Activated naive CD4-positive, alpha-beta T cell treated with anti-CD3 and anti-CD28 coated beads for 36 hours (primary cell): ENCODE measurements at regions not wholly inside any gene's neighbourhood (a gene's known extent, or its start where the extent isn't known, plus 50 kb on each side); places are given as distances from the start of the nearest gene placed in this dataset.

Experiments
- CTCF ChIA-PET: fragments of 350-600 bp; sonication (Branson Sonifier 250); formaldehyde crosslinking; loops from one replicate; lab custom pipeline; 2021; ENCODE audit warnings: antibody characterized with exemption; lab: Charles Lee
- DNase-seq: peaks from one replicate; pipeline ENCODE4 v3.0.0-alpha.2; 2020
- H3K27ac Mint-ChIP-seq: one replicate; pipeline ENCODE4 v1.8.0; 2021; ENCODE audit warnings: mild to moderate bottlenecking, mixed read lengths
- H3K27me3 Mint-ChIP-seq: one replicate; pipeline ENCODE4 v1.8.0; 2021; ENCODE audit warnings: low read depth, mixed read lengths
- H3K36me3 Mint-ChIP-seq: one replicate; pipeline ENCODE4 v1.8.0; 2021; ENCODE audit warnings: low read depth, mixed read lengths
- H3K4me1 Mint-ChIP-seq: one replicate; pipeline ENCODE4 v1.8.0; 2021; ENCODE audit warnings: low read depth, mixed read lengths
- H3K4me3 Mint-ChIP-seq: one replicate; pipeline ENCODE4 v1.8.0; 2021; ENCODE audit warnings: mild to moderate bottlenecking, moderate library complexity, mixed read lengths
- H3K9me3 Mint-ChIP-seq: one replicate; pipeline ENCODE4 v1.8.0; 2021; ENCODE audit warnings: mixed read lengths
- intact Hi-C: fragments of 100-400 bp; cut with micrococcal nuclease; formaldehyde crosslinking; loops from one replicate; pipeline ENCODE4 v1.15.1; 2023

DNA sequence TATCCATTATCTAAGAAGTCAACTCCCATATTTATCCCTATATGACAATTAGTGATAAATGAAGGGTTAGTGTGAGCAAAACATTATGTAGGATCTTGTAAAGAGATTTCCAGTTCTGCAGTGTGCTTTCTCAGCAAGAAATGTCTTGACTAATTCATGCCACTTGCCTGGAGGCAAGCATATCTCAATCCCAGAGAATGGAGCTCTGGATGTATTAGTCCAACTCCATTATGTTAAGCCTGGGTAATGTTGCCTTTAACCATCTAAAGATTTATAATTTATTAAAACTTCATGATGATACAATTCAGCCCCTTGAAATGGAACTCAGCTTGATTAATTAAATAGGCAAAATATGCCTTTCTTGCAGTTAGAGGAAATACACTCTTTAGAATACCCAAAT, 1079.9 kb upstream of the LRRTM3 start:
- no peak overlapping the region for H3K27ac Mint-ChIP-seq
- CTCF ChIA-PET = interaction anchor here (0.6 kb wide), 1 partner anchor 322 kb away, joined by 4 read pairs; no protein-coding TSS in a partner anchor
- H3K4me1 Mint-ChIP-seq = no peaks in the 10 kb centered on the region
- no peaks in the 10 kb centered on the region for H3K36me3 Mint-ChIP-seq
- no peak overlapping the region for H3K4me3 Mint-ChIP-seq
- H3K27me3 Mint-ChIP-seq = no peaks in the 10 kb centered on the region
- H3K9me3 Mint-ChIP-seq = peaks cover 3% of the 10 kb centered on the region
- DNase-seq = no peak
- intact Hi-C loops = no loop called here

DNA sequence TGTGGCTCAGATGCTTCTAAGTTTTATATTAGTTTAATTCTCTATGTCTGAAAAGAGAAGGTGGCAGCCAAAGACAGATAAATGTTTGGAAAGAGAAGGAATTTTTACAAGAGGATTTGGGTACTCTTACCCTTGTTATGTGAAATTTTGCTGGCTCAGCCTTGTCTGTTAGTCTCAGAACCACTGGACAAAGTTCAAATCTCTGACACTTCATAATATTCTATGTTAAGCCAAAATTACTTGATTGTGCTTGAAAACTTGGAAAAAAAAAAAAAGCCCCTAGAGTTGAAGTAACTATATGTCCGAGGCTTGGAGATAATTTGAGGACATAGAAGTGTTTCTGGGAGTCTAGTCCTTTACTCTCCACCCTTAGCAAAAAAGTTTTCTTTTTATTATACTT, 1079.3 kb upstream of the LRRTM3 start:
- Mint-ChIP-seq H3K27me3 (no peaks in the 10 kb centered on the region), H3K36me3 (no peaks in the 10 kb centered on the region), H3K4me3 (no peak overlapping the region), H3K27ac (no peak overlapping the region), H3K4me1 (no peaks in the 10 kb centered on the region), H3K9me3 (peaks cover 3% of the 10 kb centered on the region)
- intact Hi-C loops = no loop called here
- no peak for DNase-seq
- CTCF ChIA-PET = no interaction called here

DNA sequence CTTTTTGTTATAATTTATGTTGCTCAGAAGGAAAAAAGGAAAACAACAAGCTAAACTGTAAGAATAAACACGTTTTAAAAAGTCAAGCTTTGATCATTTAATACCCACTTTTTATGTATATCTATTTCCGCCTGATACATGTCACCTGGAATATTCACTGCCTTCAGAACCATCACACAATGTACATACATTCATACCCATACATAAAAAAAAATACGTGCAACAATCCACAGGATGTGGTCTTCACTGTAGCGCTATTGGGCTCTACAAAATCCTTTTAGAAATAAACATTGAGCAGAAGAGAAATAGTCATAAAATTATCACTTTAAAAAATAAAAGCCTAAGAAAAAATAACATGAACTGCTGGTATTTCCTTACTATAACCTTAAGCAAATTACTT, 1078.9 kb upstream of the LRRTM3 start:
- H3K36me3 Mint-ChIP-seq = no peaks in the 10 kb centered on the region
- peaks cover 3% of the 10 kb centered on the region for H3K9me3 Mint-ChIP-seq
- no peak for DNase-seq
- H3K27me3 Mint-ChIP-seq = no peaks in the 10 kb centered on the region
- intact Hi-C loops = no loop called here
- H3K4me3 Mint-ChIP-seq = no peak overlapping the region
- no peak overlapping the region for H3K27ac Mint-ChIP-seq
- CTCF ChIA-PET = no interaction called here
- no peaks in the 10 kb centered on the region for H3K4me1 Mint-ChIP-seq

DNA sequence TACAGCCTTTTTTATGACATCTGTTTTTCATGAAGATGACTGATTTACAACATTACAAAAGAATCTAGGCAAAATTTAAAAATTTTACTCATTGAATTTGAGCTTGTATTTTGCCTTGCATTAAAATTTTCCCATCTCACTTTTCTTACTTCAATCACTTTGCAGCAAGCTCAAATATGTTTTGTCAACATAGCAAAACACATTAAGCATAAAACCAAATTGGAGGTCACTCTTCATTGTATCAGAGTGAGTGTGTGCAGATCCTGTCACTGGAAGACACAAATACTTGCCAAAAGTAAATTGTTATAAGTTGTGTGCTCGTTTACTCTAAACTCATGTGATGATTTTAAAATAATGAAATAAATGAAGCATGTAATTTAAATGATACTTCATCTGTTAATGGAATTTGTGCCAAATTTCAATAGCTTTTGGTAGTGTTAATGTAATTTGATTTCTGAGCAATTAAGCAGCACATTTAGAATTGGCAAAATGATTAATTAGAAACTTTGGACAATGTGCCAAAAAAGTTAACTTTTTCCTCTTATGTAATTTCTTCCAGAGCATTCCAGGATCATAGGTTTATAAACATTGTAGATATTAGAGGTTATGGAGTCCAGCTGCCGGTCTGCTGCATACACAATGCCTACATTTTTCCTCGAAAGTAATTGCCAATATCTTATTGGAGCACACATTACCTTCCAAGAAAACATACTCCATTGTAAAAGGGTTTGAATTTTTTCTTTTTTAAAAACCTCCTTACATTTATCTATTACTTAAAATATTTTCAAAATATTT, 1078.2 kb upstream of the LRRTM3 start:
- intact Hi-C loops = no loop called here
- Mint-ChIP-seq H3K4me3 (no peak overlapping the region), H3K9me3 (peaks cover 3% of the 10 kb centered on the region), H3K27ac (no peak overlapping the region), H3K27me3 (no peaks in the 10 kb centered on the region), H3K36me3 (no peaks in the 10 kb centered on the region), H3K4me1 (no peaks in the 10 kb centered on the region)
- CTCF ChIA-PET = no interaction called here
- DNase-seq = no peak

DNA sequence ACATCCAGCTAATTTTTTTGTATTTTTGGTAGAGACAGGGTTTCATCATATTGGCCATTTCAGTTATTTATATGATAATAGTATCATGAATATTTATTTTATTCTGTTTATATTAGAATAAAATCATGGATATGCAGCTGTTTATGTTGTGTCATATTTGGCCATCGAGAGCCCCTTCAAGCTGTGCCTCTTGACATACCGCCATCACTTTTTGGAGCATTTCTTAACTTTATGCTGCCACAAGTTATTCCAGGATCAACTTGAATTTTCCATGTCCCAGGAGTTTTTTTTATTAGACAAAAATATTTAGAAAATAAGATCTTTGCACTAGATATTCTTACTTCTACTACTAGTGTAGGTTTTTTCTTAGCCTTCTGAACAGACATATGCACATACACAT, 1067.0 kb upstream of the LRRTM3 start:
- intact Hi-C loops = no loop called here
- H3K27me3 Mint-ChIP-seq = no peaks in the 10 kb centered on the region
- H3K9me3 Mint-ChIP-seq = peaks cover 3% of the 10 kb centered on the region
- H3K27ac Mint-ChIP-seq = no peak overlapping the region
- DNase-seq = no peak
- H3K4me1 Mint-ChIP-seq = no peaks in the 10 kb centered on the region
- H3K36me3 Mint-ChIP-seq = no peaks in the 10 kb centered on the region
- no peak overlapping the region for H3K4me3 Mint-ChIP-seq
- CTCF ChIA-PET = no interaction called here

DNA sequence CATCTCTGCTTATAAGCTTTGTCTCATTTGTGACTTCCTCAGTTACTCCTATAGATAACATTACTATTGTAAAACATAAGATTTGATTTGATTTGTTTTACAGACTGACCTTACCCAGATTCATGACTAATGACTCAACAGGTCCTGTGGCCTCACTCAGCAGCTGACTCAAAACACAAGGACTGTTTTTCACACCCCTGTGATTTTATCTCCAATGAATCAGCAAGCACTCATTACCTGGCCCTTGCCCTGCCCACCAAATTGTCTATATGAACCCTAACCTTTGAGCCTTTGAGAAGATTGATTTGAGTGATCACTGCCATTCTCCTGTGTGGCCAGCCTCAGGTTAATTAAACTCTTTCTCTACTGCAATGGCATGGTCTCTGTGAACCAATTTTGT, 1064.6 kb upstream of the LRRTM3 start:
- no peaks in the 10 kb centered on the region for H3K36me3 Mint-ChIP-seq
- no peaks in the 10 kb centered on the region for H3K27me3 Mint-ChIP-seq
- CTCF ChIA-PET = no interaction called here
- peaks cover 4% of the 10 kb centered on the region for H3K9me3 Mint-ChIP-seq
- no peak overlapping the region for H3K4me3 Mint-ChIP-seq
- no peak overlapping the region for H3K27ac Mint-ChIP-seq
- no peak for DNase-seq
- H3K4me1 Mint-ChIP-seq = no peaks in the 10 kb centered on the region
- intact Hi-C loops = no loop called here
